Muscle layer of colon (tissue), 2 donors: ENCODE measurements at regions not wholly inside any gene's neighbourhood (a gene's known extent, or its start where the extent isn't known, plus 50 kb on each side); places are given as distances from the start of the nearest gene placed in this dataset.

Experiments used
- H3K27ac ChIP-seq: one replicate; pipeline ENCODE4 v1.7.0; 2013; ENCODE audit warnings: low read depth, mild to moderate bottlenecking, low read length, moderate library complexity
- H3K27me3 ChIP-seq, 2 donors: one replicate each; pipeline ENCODE4 v1.7.0; 2013; ENCODE audit warnings: low read length in 2 of 2, mild to moderate bottlenecking in 2 of 2; ENCODE audit not compliant: insufficient read depth in 2 of 2, control insufficient read depth in 1 of 2
- H3K36me3 ChIP-seq: one replicate; pipeline ENCODE4 v1.7.0; 2013; ENCODE audit warnings: mild to moderate bottlenecking, low read length; ENCODE audit not compliant: insufficient read depth
- H3K4me1 ChIP-seq: one replicate; pipeline ENCODE4 v1.7.0; 2013; ENCODE audit warnings: mild to moderate bottlenecking, low read length; ENCODE audit not compliant: insufficient read depth
- H3K4me3 ChIP-seq, 2 donors: one replicate each; pipeline ENCODE4 v1.7.0; 2013; ENCODE audit warnings: low read length in 2 of 2, low read depth in 1 of 2, mild to moderate bottlenecking in 1 of 2, moderate library complexity in 1 of 2
- H3K9ac ChIP-seq: one replicate; pipeline ENCODE4 v1.7.0; 2013; ENCODE audit warnings: low read length
- H3K9me3 ChIP-seq: one replicate; pipeline ENCODE4 v1.7.0; 2013; ENCODE audit warnings: mild to moderate bottlenecking, low read length
- donor health status: abdominal sarcoma.
- donor health status: Adenocarcinoma of cecum.

- no peak overlapping the region for H3K27ac ChIP-seq
- H3K27me3 ChIP-seq, result no peaks in the 10 kb centered on the region
- no peaks in the 10 kb centered on the region for H3K36me3 ChIP-seq
- H3K9me3 ChIP-seq, result no peaks in the 10 kb centered on the region
- no peak overlapping the region for H3K9ac ChIP-seq
- no peaks in the 10 kb centered on the region for H3K4me1 ChIP-seq
- H3K4me3 ChIP-seq, result no peak overlapping the region
These were observed 612.8 kb downstream of the C4orf33 start for GRCh38 chr4:129708784-129709183.

DNA sequence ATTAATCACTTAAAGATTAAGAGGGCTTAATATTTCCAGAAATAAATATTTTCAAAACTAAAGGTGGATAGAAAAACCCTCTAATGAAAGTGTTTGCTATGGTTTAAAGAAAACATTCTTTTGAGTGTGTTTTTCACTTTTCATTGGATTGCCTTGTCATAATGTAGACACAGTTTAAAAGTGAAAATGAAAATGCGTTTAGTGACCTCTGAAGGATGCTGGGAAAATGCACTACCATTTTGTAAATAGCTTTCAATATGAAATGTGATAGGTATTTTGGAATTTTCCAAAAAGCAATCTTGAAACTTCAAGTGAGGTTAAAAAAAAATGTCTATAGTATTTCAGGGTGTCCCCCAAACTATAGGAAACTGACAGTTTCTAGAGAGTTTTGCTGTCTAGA, 642.2 kb downstream of the C4orf33 start:
- Histone ChIP-seq H3K9me3 (no peaks in the 10 kb centered on the region), H3K4me1 (no peaks in the 10 kb centered on the region), H3K4me3 (no peak overlapping the region), H3K36me3 (no peaks in the 10 kb centered on the region), H3K27me3 (no peaks in the 10 kb centered on the region), H3K9ac (no peak overlapping the region), H3K27ac (no peak overlapping the region)

DNA sequence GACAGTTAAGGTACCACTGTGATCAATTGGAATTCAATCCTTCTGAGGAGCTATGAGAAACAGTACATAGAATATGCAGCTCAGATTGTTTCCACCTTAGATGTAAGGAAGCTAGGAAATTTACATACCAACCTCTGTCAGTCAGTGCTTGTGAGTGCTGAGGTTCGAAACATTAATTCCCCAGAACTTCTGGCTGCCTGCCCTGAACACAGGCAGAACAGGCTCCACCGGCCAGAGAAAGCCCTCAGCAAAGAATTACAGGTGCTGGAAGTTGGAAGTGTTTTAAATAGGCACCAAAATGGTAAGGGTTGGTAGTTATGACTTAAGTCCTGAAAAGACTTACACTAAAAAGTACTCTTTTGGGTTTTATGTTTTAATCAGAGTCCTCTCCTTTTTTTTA, 651.8 kb downstream of the C4orf33 start:
- Histone ChIP-seq H3K4me3 (no peak overlapping the region), H3K27me3 (no peaks in the 10 kb centered on the region), H3K4me1 (no peaks in the 10 kb centered on the region), H3K9me3 (no peaks in the 10 kb centered on the region), H3K9ac (no peak overlapping the region), H3K27ac (no peak overlapping the region), H3K36me3 (no peaks in the 10 kb centered on the region)

DNA sequence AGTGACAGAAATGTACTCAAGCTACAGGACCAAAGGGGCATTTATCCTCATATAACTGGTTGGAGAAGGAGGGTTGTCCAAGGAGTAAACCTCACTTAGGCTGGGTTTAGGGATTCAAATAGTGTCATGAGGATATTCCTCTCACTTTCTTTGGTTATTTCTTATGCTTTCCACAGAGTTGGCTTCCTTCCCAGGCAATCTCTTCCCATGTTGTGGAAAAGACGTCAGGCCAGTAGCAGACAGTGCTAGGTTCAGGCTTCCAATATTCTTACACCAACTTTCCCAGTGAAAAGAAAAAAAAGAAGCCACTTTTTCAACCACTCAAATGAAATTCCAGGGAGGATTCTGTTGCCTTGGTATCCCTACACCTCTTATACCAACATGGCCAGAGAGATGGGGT, 653.0 kb downstream of the C4orf33 start:
- Histone ChIP-seq H3K9ac (no peak overlapping the region), H3K4me1 (no peaks in the 10 kb centered on the region), H3K9me3 (no peaks in the 10 kb centered on the region), H3K27ac (no peak overlapping the region), H3K36me3 (no peaks in the 10 kb centered on the region), H3K27me3 (no peaks in the 10 kb centered on the region), H3K4me3 (no peak overlapping the region)

DNA sequence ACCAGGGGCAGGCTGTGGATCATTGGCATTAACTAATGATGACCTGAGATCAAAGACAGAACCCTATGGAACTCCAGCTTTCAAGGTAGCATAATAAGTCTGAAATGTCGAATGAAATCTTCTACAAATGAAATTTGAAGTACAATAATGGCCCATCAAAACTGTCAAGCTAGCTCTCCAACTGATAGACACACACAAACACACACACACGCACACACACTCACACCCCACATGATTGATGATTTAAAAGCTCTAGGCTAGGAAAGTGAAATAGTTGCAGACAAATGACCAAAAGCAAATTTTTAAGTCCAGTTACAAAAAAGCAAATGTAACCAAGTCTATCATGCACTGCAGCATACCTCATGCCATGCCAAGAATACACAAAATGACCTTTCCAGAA, 655.7 kb downstream of the C4orf33 start:
- no peaks in the 10 kb centered on the region for H3K9me3 ChIP-seq
- no peaks in the 10 kb centered on the region for H3K4me1 ChIP-seq
- H3K27me3 ChIP-seq, result no peaks in the 10 kb centered on the region

GRCh38 chr4:129783596-129783995, 687.6 kb downstream of the C4orf33 start:
- no peaks in the 10 kb centered on the region for H3K4me1 ChIP-seq
- no peaks in the 10 kb centered on the region for H3K27me3 ChIP-seq
- H3K9ac ChIP-seq, result no peak overlapping the region
- H3K36me3 ChIP-seq, result no peaks in the 10 kb centered on the region
- H3K4me3 ChIP-seq, result no peak overlapping the region
- H3K9me3 ChIP-seq, result no peaks in the 10 kb centered on the region
- no peak overlapping the region for H3K27ac ChIP-seq

More for the DNA sequence above, 655.7 kb downstream of the C4orf33 start:
- Histone ChIP-seq H3K36me3 (no peaks in the 10 kb centered on the region), H3K4me3 (no peak overlapping the region), H3K9ac (no peak overlapping the region), H3K27ac (no peak overlapping the region)

DNA sequence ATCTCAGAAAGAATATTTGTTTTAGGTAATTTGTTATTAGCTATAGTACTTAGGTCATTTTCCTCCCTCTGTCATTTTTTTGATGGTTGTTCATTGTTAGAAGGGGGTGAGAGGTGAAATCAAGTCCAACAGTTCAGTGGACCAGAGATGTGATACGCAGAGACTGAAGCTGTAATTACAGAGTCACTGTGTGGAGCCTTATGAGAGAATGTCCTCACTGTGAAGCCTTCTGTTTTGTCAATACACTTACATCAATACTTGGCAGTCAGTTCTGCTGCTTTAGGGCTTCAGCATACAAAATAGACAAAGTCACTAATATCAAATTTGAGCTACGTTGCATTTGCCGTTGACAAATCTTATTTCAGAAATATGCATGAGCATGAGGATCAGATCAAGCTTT, 692.5 kb downstream of the C4orf33 start:
- no peaks in the 10 kb centered on the region for H3K36me3 ChIP-seq
- no peak overlapping the region for H3K4me3 ChIP-seq
- H3K9me3 ChIP-seq, result no peaks in the 10 kb centered on the region
- no peaks in the 10 kb centered on the region for H3K27me3 ChIP-seq
- no peak overlapping the region for H3K27ac ChIP-seq
- no peaks in the 10 kb centered on the region for H3K4me1 ChIP-seq
- no peak overlapping the region for H3K9ac ChIP-seq

GRCh38 chr4:129804461-129804981, 708.6 kb downstream of the C4orf33 start:
- Histone ChIP-seq H3K4me3 (no peak overlapping the region), H3K9me3 (no peaks in the 10 kb centered on the region), H3K27me3 (no peaks in the 10 kb centered on the region), H3K4me1 (no peaks in the 10 kb centered on the region), H3K9ac (no peak overlapping the region), H3K27ac (no peak overlapping the region), H3K36me3 (no peaks in the 10 kb centered on the region)

GRCh38 chr4:129806986-129807385, 711.0 kb downstream of the C4orf33 start:
- no peaks in the 10 kb centered on the region for H3K4me1 ChIP-seq
- H3K9me3 ChIP-seq, result no peaks in the 10 kb centered on the region
- no peak overlapping the region for H3K9ac ChIP-seq
- H3K27me3 ChIP-seq, result no peaks in the 10 kb centered on the region
- no peaks in the 10 kb centered on the region for H3K36me3 ChIP-seq
- H3K4me3 ChIP-seq, result no peak overlapping the region
- no peak overlapping the region for H3K27ac ChIP-seq

GRCh38 chr4:129808242-129808641, 712.3 kb downstream of the C4orf33 start:
- Histone ChIP-seq H3K9me3 (no peaks in the 10 kb centered on the region), H3K4me1 (no peaks in the 10 kb centered on the region), H3K36me3 (no peaks in the 10 kb centered on the region), H3K4me3 (no peak overlapping the region), H3K27me3 (no peaks in the 10 kb centered on the region), H3K9ac (no peak overlapping the region), H3K27ac (no peak overlapping the region)

GRCh38 chr4:129821073-129821472, 725.1 kb downstream of the C4orf33 start:
- Histone ChIP-seq H3K4me1 (no peaks in the 10 kb centered on the region), H3K9ac (no peak overlapping the region), H3K4me3 (no peak overlapping the region), H3K27me3 (no peaks in the 10 kb centered on the region), H3K9me3 (no peaks in the 10 kb centered on the region), H3K36me3 (no peaks in the 10 kb centered on the region), H3K27ac (no peak overlapping the region)

DNA sequence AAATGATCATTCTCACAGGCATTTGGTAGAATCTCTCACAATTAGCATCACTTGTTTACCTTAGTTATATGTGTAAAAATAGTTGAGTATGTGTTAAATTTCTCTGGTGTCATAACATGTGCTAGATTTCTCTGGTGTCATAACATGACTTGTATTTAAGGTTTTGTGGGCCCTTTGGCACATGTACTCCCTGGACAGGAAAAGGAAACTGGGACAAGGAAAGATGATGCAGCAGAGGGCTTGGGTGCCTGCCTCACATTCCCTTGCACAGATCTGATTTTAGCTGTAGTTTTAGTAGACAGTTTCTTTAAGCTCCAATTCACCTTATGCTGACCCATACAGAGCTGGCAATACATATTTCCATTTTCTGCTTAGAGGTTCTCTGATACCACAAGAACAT, 726.0 kb downstream of the C4orf33 start:
- Histone ChIP-seq H3K27me3 (no peaks in the 10 kb centered on the region), H3K4me1 (no peaks in the 10 kb centered on the region), H3K4me3 (no peak overlapping the region)

More for the DNA sequence above, 726.0 kb downstream of the C4orf33 start:
- Histone ChIP-seq H3K9ac (no peak overlapping the region), H3K27ac (no peak overlapping the region), H3K9me3 (no peaks in the 10 kb centered on the region), H3K36me3 (no peaks in the 10 kb centered on the region)
